ENCODE measurements at regions not wholly inside any gene's neighbourhood (a gene's known extent, or its start where the extent isn't known, plus 50 kb on each side); places are given as distances from the start of the nearest gene placed in this dataset.

DNA sequence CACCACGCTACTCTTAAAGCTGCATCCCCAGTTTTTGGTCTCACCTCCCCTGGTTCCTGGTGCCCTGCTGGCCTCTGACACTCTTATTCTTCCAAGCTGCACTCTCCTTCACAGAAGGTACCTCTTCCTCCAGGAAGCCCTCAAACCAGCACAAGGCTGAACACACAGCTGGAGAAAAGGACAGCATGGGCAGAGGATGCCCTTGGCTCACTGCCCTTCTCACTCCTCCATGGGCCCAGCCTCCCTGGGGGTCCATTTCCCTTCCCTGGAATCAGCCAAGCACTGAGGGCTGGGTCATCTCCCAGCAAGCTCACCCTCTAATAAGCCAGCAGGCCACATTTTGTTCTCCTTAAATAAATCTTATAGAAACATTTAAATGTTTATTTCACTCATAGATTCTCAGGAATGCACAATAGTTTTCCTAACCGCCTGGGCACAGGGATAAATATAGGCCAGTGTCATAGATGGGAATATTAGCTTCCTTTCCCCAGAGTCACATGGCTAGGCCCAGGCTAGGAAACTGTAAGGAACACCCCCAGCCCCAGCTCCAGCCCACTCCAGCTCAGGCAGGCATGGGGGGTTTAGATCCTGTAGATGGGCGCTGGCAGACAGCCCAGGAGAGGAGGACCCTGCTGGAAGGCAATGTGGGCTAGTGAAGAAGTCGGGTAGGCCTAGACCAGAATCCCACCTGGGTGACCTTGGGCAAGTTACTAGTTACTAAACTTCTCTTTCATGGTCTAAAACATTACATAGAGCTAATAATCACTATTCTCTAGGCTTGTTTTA lies 51.5 kb downstream of the IRAG1 start:
- no peak for DNase-seq

GRCh38 chr11:10641177-10641911 lies 52.2 kb downstream of the IRAG1 start:
- no peak for DNase-seq

DNA sequence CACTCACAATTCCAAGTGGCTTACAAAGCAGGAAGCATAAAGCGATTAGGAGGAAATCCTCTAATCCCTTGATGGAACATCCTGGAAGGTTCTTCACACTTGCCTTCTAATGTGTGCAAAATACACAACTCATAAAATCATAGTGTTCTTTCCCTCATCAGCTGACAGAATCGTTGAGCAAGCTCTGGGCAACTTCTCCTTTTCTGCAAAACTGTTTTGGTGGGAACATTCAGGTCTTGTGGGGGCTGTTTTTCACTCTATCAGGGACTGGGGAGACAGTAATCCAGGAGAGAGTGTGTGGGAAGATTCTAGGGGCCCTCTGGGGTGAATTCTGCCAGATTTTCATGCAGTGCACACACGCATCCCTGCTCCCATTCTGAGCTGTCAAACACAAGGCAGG lies 53.2 kb downstream of the IRAG1 start:
- no peak for DNase-seq

- DNase-seq: no peak
Observed at GRCh38 chr11:10639350-10639749, 54.2 kb downstream of the IRAG1 start.

DNA sequence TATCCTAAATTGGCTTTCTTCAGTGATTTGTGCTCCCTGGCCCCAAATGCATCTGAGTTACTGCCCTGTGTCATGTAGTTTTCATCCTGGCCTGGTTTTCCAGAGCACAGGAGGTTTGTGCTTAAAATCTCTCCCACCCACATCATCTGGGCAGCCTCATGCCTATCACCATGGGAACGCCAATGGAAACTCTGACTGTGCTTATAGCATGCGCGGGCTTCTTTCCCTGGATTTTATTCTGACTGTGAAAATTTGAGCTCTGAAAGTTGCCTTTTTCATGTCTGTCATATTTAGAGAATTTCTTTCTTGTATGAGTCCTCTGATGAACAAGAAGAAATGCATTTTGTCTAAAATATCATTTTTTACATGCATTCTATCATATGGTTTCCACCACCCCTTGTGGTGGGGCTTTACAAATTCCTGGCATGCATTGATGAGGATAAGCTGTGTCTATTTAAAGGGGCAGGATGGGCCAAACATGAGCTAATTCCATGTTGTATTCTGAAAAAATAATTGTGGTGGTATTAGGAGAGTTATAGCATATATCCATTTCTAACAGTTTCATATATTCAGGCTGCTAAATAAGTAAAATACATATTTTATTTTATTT lies 55.1 kb downstream of the IRAG1 start:
- DNase-seq: no peak

GRCh38 chr11:10637731-10638151 lies 55.8 kb downstream of the IRAG1 start:
- DNase-seq: no peak

- no peak for DNase-seq
Observed at GRCh38 chr11:10634407-10634806, 59.1 kb downstream of the IRAG1 start.

DNA sequence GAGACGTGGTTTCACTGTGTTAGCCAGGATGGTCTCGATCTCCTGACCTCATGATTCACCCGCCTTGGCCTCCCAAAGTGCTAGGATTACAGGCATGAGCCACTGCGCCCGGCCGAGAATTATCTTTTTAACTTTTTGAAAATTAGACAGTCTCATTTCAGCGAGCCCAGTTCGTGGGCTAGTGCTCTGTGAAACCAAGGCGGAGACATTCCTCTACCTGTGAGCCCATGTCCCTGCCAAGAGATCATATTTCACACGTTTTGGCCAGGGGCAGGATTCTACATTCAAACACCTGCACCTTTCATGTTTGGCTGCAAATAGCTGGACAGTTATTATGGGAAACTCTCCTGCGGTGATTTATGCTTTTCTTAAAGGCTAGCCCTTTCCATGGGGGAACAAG lies 60.3 kb downstream of the IRAG1 start:
- DNase-seq: no peak

DNA sequence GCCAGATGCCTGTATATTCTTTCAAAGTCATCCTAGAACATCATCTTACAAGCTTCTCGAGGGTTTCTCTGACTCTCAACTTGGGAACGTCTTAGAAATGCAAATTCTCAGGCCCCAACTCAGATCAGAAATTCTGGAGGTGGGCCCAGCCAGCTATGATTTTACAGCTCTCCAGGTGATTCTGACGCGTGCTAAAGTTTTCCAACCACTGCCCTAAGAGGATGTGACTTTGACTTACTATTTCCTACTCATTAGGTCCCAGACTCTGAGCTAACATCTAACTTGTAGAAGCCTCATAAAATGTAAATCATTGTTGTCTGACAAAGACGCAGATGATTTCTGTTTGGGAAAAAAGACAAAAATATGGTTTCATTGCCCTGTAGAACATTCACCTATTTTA lies 61.1 kb downstream of the IRAG1 start:
- no peak for DNase-seq

- DNase-seq: no peak
Observed at GRCh38 chr11:10631761-10632160, 61.8 kb downstream of the IRAG1 start.

- no peak for DNase-seq
Observed at GRCh38 chr11:10629411-10630002, 61.0 kb upstream of the LYVE1 start.

DNA sequence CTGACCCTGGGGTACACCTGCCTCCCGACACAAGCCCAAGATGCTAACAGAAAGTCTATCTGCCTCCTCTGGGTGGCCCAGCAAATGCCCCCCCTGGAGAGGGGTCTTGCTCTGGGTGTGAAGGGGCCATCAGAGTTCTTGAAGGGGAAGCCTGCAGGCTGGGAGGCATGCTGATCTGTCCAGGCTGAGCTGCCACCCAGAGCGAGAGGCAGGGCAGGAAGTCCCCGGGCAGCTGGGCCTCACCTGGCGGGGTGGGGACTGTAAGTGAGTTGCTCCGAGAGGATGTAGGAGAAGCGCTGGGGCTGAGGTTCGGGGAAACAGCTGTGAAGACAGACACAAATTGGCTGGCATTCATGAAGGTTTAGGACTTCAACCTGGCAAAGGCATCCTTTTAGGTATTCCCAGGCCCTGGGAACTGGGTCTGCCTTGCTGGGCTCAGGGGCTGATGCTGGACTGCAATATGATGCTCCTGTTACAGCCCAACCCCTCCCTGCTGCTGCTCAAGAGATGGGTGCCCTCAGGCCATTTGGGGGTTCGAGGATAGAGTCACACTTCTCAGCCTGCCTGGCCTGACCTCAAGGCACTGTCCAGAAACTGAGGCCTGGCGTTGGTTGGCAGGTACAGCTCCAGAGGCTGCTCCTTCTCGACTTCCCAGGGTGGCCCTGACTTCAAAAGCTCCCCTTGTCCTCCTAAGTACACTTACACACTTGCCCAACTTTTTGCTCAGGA lies 60.2 kb upstream of the LYVE1 start:
- DNase-seq: no peak

DNA sequence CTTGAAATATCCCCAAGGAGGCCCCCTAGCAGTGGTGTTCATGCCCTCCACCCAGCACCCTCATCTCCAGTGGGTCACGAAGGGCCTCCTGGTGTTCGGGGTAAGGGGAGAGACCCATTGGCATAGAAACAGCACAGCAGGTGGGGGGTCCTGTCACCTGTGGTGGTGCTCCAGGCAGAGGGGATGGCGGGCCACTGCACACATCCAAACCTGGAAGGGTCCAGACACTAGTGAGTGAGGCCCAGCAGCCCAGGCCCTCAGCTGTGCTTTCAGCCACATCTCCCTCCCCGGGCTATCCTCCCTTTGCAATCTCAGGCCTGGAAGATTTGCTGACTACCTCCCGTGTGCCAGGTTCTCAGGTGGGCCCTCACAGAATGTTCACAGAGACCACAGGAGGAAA lies 59.4 kb upstream of the LYVE1 start:
- DNase-seq: no peak

GRCh38 chr11:10627291-10627690 lies 58.8 kb upstream of the LYVE1 start:
- no peak for DNase-seq

DNA sequence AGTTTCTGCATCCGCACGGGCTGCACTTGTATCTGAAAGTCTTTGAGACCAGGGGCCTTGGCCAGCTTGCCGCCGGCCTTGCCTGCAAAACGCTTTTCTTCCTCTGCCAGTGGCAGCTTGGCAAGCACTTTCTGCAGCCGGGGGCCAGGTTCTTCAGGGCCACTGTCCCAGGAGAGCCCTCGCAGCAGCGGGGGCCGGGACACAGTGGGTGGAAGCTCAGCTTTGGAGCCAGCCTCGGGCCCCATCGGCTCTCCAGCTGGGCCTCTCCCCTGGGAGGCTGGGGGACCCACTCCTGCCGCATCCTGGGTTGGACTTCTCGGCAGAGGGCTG lies 57.5 kb upstream of the LYVE1 start:
- DNase-seq: no peak

DNA sequence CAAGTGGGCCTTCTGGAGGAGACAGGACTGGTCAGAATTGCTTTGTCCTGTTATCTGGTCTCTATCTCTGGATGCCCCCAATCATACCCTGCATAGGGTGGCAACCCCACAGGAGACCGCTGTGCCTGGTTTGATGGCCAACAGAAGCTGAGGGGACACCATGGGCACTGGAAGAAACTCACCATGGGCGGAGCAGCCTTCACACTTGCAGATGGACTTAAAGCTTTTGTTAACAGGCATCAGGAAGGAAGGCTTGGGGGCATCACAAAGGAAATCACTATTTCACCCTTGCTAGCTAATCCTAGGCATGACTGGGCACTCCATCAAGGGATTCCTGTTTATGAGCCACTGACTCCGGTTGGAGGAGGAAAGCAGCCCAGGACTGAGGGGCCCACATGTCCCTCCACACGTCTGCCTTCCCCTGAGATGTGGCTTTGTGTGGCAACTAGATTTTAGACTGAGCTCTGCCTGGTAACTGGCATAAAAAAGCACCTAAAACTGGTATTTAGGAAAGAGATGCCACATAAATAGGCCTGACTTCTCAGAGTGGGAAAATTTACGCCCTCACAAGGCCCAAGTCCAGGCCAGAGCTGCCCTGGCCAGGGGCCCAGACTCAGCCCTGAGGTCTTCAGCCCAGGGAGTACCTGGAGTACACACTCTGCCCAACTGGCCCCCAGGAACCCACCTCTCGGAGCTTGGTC lies 57.0 kb upstream of the LYVE1 start:
- DNase-seq: no peak

GRCh38 chr11:10623797-10624761 lies 55.6 kb upstream of the LYVE1 start:
- peak; percentile 37 to 47 for DNase-seq

DNA sequence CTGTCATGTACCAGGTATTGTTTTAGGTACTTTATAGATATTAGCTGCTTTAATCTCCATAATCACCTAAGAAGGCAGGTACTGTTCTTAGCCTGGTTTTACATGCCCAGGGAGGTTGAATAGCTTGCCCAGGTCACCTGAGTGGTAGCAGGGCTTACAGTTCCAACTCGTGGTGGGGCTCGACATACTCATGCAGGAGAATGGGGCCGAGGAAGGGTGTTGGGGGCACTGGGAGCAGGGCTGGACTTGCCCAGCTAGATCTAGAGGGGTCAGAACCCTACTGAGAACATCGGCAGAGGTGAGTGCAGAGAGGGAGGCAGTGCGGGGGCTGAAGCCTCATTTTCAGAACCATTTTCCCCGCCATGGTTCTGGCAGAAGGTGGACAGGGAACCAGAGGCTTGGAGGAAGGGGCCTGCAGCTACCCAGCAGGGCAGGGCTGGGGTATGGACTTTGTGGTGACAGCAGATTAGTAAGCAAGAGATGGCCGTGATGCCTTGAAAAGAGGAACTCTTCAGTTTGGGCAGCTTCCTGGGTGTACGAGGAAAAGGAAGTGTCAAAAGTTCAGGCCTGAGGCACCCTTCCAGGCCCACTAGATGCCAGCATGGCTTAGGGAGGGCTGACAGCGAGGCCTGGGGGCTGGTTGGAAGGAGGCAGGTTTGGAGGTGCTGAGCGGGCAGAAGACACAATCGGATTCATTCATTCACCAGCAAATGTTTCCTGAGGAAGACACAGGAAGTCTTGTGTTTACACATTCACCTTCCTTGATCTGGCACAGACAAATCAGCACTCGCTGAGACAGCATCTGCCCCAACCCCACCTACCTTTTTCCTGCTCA lies 54.7 kb upstream of the LYVE1 start:
- no peak for DNase-seq

GRCh38 chr11:10622108-10622507 lies 53.6 kb upstream of the LYVE1 start:
- DNase-seq: no peak

- no peak for DNase-seq
Observed at GRCh38 chr11:10619131-10619680, 50.7 kb upstream of the LYVE1 start.

Data from NCI-H187 (cell line).